SK-N-SH (cell line): ENCODE measurements at regions not wholly inside any gene's neighbourhood (a gene's known extent, or its start where the extent isn't known, plus 50 kb on each side); places are given as distances from the start of the nearest gene placed in this dataset.
"Not testable (repeated sequence)": the region's sequence is repeated elsewhere in the genome, so short reads cannot be mapped to it uniquely, and the experiment has no call there.

Experiments
- CTCF ChIA-PET: fragments of 300-600, 350-600 bp; formaldehyde crosslinking; extraction: SDS; loops from one replicate; lab custom pipeline; 2021; lab: Yijun Ruan, JAX
- POLR2A ChIA-PET: fragments of 350-600 bp; sonication (Branson Sonifier 250); formaldehyde crosslinking; extraction: SDS; loops from one replicate; lab custom pipeline; 2020; ENCODE audit warnings: antibody characterized with exemption, inconsistent platforms; lab: Yijun Ruan, JAX
- DNase-seq: peaks from one replicate; pipeline ENCODE4 v3.0.0; 2012
- H2AFZ ChIP-seq: fragments of 200-600 bp; sonication (generic); 2 replicates; pipeline ENCODE4 v1.8.1; 2016; ENCODE audit warnings: antibody characterized with exemption, mild to moderate bottlenecking, low read depth
- H3F3A ChIP-seq: fragments of 200-600 bp; sonication (generic); replicated peaks from 2 replicates; pipeline ENCODE3; 2016; ENCODE audit warnings: antibody characterized with exemption, mild to moderate bottlenecking; ENCODE audit not compliant: insufficient read depth
- H3K27ac ChIP-seq, 2 experiments: fragments of 200-500 bp in 1 of 2; fragments of 200-600 bp in 1 of 2; sonication (Bioruptor generic) in 1 of 2; sonication (generic), shearing (Covaris generic) in 1 of 2; 2 replicates each; pipeline versions ENCODE4 v1.5.1 to v1.6.1; 2014 to 2016; ENCODE audit warnings: low read depth in 2 of 2, inconsistent platforms in 1 of 2, low read length in 1 of 2, mild to moderate bottlenecking in 1 of 2, mixed read lengths in 1 of 2
- H3K27me3 ChIP-seq: fragments of 200-600 bp; sonication (generic), shearing (Covaris generic); 2 replicates; pipeline ENCODE4 v1.6.1; 2016; ENCODE audit warnings: mixed run types; ENCODE audit not compliant: insufficient read depth
- H3K36me3 ChIP-seq, 2 experiments: fragments of 200-500 bp in 1 of 2; fragments of 200-600 bp in 1 of 2; sonication (Bioruptor generic) in 1 of 2; sonication (generic) in 1 of 2; replicated peaks in 1 of 2; 2 replicates each; pipeline versions ENCODE3 to v1.5.1; 2014 to 2016; ENCODE audit warnings: low read length in 1 of 2, mild to moderate bottlenecking in 1 of 2; ENCODE audit not compliant: insufficient read depth in 2 of 2, control insufficient read depth in 1 of 2
- H3K4me1 ChIP-seq, 2 experiments: fragments of 200-500 bp in 1 of 2; fragments of 200-600 bp in 1 of 2; sonication (Bioruptor generic) in 1 of 2; sonication (generic), shearing (Covaris generic) in 1 of 2; 2 replicates each; pipeline versions ENCODE4 v1.5.1 to v1.6.1; 2014 to 2016; ENCODE audit warnings: low read depth in 1 of 2, low read length in 1 of 2, mixed run types in 1 of 2; ENCODE audit not compliant: insufficient read depth in 2 of 2, control insufficient read depth in 1 of 2
- H3K4me2 ChIP-seq: fragments of 200-600 bp; sonication (generic), shearing (Covaris generic); 2 replicates; pipeline ENCODE4 v1.6.1; 2017; ENCODE audit warnings: mixed run types
- H3K4me3 ChIP-seq, 2 experiments: fragments of 200-500 bp in 1 of 2; fragments of 200-600 bp in 1 of 2; sonication (Bioruptor generic) in 1 of 2; sonication (generic), shearing (Covaris generic) in 1 of 2; 2 replicates each; pipeline versions ENCODE4 v1.5.1 to v1.8.1; 2014 to 2016; ENCODE audit warnings: low read depth in 2 of 2, inconsistent platforms in 1 of 2, low read length in 1 of 2, mild to moderate bottlenecking in 1 of 2, mixed read lengths in 1 of 2, moderate library complexity in 1 of 2
- H3K79me2 ChIP-seq: fragments of 200-600 bp; sonication (generic); 2 replicates; pipeline ENCODE4 v1.8.1; 2017; ENCODE audit warnings: mild to moderate bottlenecking; ENCODE audit not compliant: insufficient read depth
- H3K9ac ChIP-seq: fragments of 200-600 bp; sonication (generic); 2 replicates; pipeline ENCODE4 v1.6.1; 2017; ENCODE audit warnings: mixed run types
- H3K9me2 ChIP-seq: fragments of 200-600 bp; sonication (generic); 2 replicates; pipeline ENCODE4 v1.6.1; 2017; ENCODE audit warnings: mixed run types
- H3K9me3 ChIP-seq: fragments of 200-600 bp; sonication (generic); 2 replicates; pipeline ENCODE4 v1.6.1; 2017; ENCODE audit warnings: mixed run types, mild to moderate bottlenecking, moderate library complexity
- H4K20me1 ChIP-seq: fragments of 200-600 bp; sonication (generic); 2 replicates; pipeline ENCODE4 v1.6.1; 2017; ENCODE audit warnings: mild to moderate bottlenecking, mixed run types; ENCODE audit not compliant: insufficient read depth
- CHD2 ChIP-seq: fragments of 150-350 bp; IDR thresholded peaks from 2 replicates; pipeline ENCODE4 v1.6.1; 2018; ENCODE audit warnings: low read length; ENCODE audit not compliant: partially characterized antibody
- ELF1 ChIP-seq: IDR thresholded peaks from 2 replicates; pipeline ENCODE4 v1.4.0; 2012
- EP300 ChIP-seq, 2 experiments: IDR thresholded peaks; 2 replicates each; pipeline versions ENCODE4 v1.4.0 to v1.6.1; 2012; ENCODE audit warnings: borderline replicate concordance in 1 of 2, low read depth in 1 of 2, low read length in 1 of 2
- FOSL2 ChIP-seq: IDR thresholded peaks from 2 replicates; pipeline ENCODE4 v1.4.0; 2012; ENCODE audit warnings: low read depth, mild to moderate bottlenecking, moderate library complexity, borderline replicate concordance
- JUND ChIP-seq: IDR thresholded peaks from 2 replicates; pipeline ENCODE4 v1.4.0; 2012
- NFIC ChIP-seq: IDR thresholded peaks from 2 replicates; pipeline ENCODE4 v1.4.0; 2012; ENCODE audit warnings: borderline replicate concordance
- NRF1 ChIP-seq: IDR thresholded peaks from 2 replicates; pipeline ENCODE4 v1.6.1; 2012; ENCODE audit warnings: low read depth, mild to moderate bottlenecking, low read length
- POLR2AphosphoS5 ChIP-seq: IDR thresholded peaks from 2 replicates; pipeline ENCODE4 v1.6.1; 2012; ENCODE audit warnings: low read depth, low read length
- RAD21 ChIP-seq: IDR thresholded peaks from 2 replicates; pipeline ENCODE4 v1.6.1; 2012; ENCODE audit warnings: mild to moderate bottlenecking, low read length
- RCOR1 ChIP-seq: fragments of 150-350 bp; IDR thresholded peaks from 2 replicates; pipeline ENCODE4 v1.6.1; 2017; ENCODE audit warnings: antibody characterized with exemption, low read length
- RFX5 ChIP-seq: IDR thresholded peaks from 2 replicates; pipeline ENCODE4 v1.6.1; 2012; ENCODE audit warnings: mild to moderate bottlenecking, improper control_type of control experiment, low read length
- SIN3A ChIP-seq: IDR thresholded peaks from 2 replicates; pipeline ENCODE4 v1.6.1; 2012; ENCODE audit warnings: low read depth, mild to moderate bottlenecking, low read length, moderate library complexity, borderline replicate concordance
- SMC3 ChIP-seq: IDR thresholded peaks from 2 replicates; pipeline ENCODE4 v1.6.1; 2012; ENCODE audit warnings: low read depth, low read length, improper control_type of control experiment
- TAF1 ChIP-seq: IDR thresholded peaks from 2 replicates; pipeline ENCODE4 v1.6.1; 2012; ENCODE audit warnings: low read depth, mild to moderate bottlenecking, low read length, moderate library complexity, borderline replicate concordance
- TCF12 ChIP-seq: IDR thresholded peaks from 2 replicates; pipeline ENCODE4 v1.4.0; 2012
- YY1 ChIP-seq: IDR thresholded peaks from 2 replicates; pipeline ENCODE4 v1.4.0; 2012; ENCODE audit warnings: low read depth, mild to moderate bottlenecking
- WGBS: methylation state at CpG from one replicate; pipeline ENCODE4 v1.1.6; 2017; ENCODE audit warnings: low lambda C conversion rate; 5-methylcytosine and 5-hydroxymethylcytosine counted together
- TF ChIP-seq, protein P1 (sequence below): fragments of 150-350 bp; IDR thresholded peaks from 2 replicates; pipeline ENCODE4 v1.6.1; 2016; ENCODE audit warnings: mild to moderate bottlenecking, low read depth, low read length
- TF ChIP-seq, protein P2 (sequence below): IDR thresholded peaks from 2 replicates; pipeline ENCODE4 v1.4.0; 2012; ENCODE audit warnings: low read depth, borderline replicate concordance
- TF ChIP-seq, protein P3 (sequence below): IDR thresholded peaks from 2 replicates; pipeline ENCODE4 v1.4.0; 2012; ENCODE audit warnings: low read depth
- TF ChIP-seq, protein P4 (sequence below): fragments of 200-600 bp; sonication (generic); IDR thresholded peaks from 2 replicates; pipeline ENCODE4 v1.6.1; 2017; ENCODE audit warnings: antibody characterized with exemption, mild to moderate bottlenecking, moderate library complexity

DNA sequence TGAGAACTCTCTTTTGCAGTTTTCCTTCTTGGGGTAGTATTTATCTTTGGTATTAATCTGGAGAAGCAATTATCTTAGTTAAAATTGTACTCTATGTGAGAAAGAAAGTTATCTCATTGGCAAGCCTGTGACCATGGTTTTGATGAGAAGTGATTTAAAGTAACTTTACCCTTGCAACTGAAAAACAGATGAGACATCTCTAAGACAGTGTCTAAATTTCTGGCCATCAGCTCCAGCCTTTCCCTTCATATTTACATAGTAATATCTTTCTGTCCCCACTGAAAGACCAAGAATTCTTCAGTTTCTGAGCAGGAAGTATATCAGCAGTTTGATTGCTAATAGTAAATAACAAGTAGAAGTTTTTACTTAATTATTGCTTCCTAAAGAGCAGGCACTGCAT, 386.1 kb upstream of the SYNCRIP start:
- POLR2A ChIA-PET, result no interaction called here
- no peak overlapping the region for H3K27ac ChIP-seq

DNA sequence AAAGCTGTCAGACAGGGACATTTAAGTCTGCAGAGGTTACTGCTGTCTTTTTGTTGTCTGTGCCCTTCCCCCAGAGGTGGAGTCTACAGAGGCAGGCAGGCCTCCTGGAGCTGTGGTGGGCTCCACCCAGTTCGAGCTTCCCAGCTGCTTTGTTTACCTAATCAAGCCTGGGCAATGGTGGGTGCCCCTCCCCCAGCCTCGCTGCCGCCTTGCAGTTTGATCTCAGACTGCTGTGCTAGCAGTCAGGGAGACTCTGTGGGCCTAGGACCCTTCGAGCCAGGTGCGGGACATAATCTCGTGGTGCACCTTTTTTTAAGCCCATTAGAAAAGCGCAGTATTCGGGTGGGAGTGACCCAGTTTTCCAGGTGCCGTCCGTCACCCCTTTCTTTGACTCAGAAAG, 384.2 kb upstream of the SYNCRIP start:
- H3K27ac ChIP-seq, CTCF ChIA-PET, H3K4me3 ChIP-seq, H3K9ac ChIP-seq, H3K27me3 ChIP-seq, H3K36me3 ChIP-seq, H3K4me2 ChIP-seq, H2AFZ ChIP-seq, H3K79me2 ChIP-seq, DNase-seq, H3K4me1 ChIP-seq, POLR2A ChIA-PET, H3K9me3 ChIP-seq, H4K20me1 ChIP-seq, H3F3A ChIP-seq, H3K9me2 ChIP-seq: not testable (repeated sequence)
- 53% methylated on average over 9 of the region's 10 CpGs for WGBS

More for the DNA sequence above, 386.1 kb upstream of the SYNCRIP start:
- no peak overlapping the region for H3K9ac ChIP-seq
- H3K36me3 ChIP-seq, result no peaks in the 10 kb centered on the region
- no peak overlapping the region for H2AFZ ChIP-seq
- H3K4me3 ChIP-seq, result no peak overlapping the region
- H4K20me1 ChIP-seq, result no peaks in the 10 kb centered on the region
- H3K4me2 ChIP-seq, result no peak overlapping the region
- no peaks in the 10 kb centered on the region for H3F3A ChIP-seq
- CTCF ChIA-PET, result interaction anchor here (1.0 to 1.8 kb wide), 2 partner anchors 8 to 64 kb away, joined by 4 to 5 read pairs; no protein-coding TSS in a partner anchor
- no peak for DNase-seq
- H3K27me3 ChIP-seq, result no peaks in the 10 kb centered on the region
- no peaks in the 10 kb centered on the region for H3K9me3 ChIP-seq
- H3K4me1 ChIP-seq, result no peaks in the 10 kb centered on the region
- H3K79me2 ChIP-seq, result no peaks in the 10 kb centered on the region
- no peaks in the 10 kb centered on the region for H3K9me2 ChIP-seq
- TF ChIP-seq RAD21, result no peak

DNA sequence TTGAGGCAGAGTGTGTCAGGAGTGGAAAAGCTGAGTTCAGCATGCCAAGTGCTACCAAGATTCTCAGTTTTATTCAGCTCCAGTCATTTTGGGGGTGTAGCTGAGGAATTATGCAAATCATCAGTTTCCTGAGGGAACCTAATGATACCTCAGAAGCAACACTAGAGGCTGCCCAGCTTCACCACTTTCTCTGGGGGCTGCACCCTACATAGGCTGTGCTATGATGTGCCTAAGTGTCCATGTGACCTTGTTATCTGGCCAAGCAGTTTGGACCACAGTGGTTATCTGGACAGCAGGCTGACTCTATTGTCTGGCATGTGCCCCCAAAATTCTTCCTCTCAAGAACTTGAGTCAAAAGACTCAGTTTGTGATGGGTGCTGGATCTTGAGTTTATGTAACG, 374.6 kb upstream of the SYNCRIP start:
- H4K20me1 ChIP-seq, result no peaks in the 10 kb centered on the region
- no peak overlapping the region for H2AFZ ChIP-seq
- no peaks in the 10 kb centered on the region for H3K36me3 ChIP-seq
- H3K4me2 ChIP-seq, result no peak overlapping the region
- 8% methylated on average over 1 of the region's 1 CpG for WGBS
- H3K27me3 ChIP-seq, result no peaks in the 10 kb centered on the region
- no peaks in the 10 kb centered on the region for H3K9me3 ChIP-seq
- H3K9ac ChIP-seq, result no peak overlapping the region
- ChIA-PET CTCF (interaction anchor here (1.3 kb wide), 1 partner anchor 95 kb away, joined by 4 read pairs; no protein-coding TSS in a partner anchor), POLR2A (interaction anchor here (0.6 kb wide), 1 partner anchor 198 kb away, joined by 3 read pairs; no protein-coding TSS in a partner anchor)
- DNase-seq, result no peak
- no peaks in the 10 kb centered on the region for H3F3A ChIP-seq
- no peaks in the 10 kb centered on the region for H3K79me2 ChIP-seq
- H3K9me2 ChIP-seq, result no peaks in the 10 kb centered on the region
- no peak overlapping the region; a peak in 1 of 4 replicates for H3K27ac ChIP-seq
- peaks cover 0 to 5% of the 10 kb centered on the region in 2 experiments; a peak in 1 of 4 replicates for H3K4me1 ChIP-seq
- TF ChIP-seq, protein P1, sequence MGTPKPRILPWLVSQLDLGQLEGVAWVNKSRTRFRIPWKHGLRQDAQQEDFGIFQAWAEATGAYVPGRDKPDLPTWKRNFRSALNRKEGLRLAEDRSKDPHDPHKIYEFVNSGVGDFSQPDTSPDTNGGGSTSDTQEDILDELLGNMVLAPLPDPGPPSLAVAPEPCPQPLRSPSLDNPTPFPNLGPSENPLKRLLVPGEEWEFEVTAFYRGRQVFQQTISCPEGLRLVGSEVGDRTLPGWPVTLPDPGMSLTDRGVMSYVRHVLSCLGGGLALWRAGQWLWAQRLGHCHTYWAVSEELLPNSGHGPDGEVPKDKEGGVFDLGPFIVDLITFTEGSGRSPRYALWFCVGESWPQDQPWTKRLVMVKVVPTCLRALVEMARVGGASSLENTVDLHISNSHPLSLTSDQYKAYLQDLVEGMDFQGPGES, result no peak
- no peak for TF ChIP-seq EP300 (IDR thresholded peaks at IDR 0.05; ENCODE audit: borderline replicate concordance in 1 of 2, low read depth in 1 of 2, low read length in 1 of 2)
- no peak for TF ChIP-seq NRF1
- TF ChIP-seq SMC3, result no peak
- TF ChIP-seq RCOR1, result no peak
- TF ChIP-seq POLR2AphosphoS5, result no peak
- TF ChIP-seq RFX5, result no peak
- TF ChIP-seq, protein P2, sequence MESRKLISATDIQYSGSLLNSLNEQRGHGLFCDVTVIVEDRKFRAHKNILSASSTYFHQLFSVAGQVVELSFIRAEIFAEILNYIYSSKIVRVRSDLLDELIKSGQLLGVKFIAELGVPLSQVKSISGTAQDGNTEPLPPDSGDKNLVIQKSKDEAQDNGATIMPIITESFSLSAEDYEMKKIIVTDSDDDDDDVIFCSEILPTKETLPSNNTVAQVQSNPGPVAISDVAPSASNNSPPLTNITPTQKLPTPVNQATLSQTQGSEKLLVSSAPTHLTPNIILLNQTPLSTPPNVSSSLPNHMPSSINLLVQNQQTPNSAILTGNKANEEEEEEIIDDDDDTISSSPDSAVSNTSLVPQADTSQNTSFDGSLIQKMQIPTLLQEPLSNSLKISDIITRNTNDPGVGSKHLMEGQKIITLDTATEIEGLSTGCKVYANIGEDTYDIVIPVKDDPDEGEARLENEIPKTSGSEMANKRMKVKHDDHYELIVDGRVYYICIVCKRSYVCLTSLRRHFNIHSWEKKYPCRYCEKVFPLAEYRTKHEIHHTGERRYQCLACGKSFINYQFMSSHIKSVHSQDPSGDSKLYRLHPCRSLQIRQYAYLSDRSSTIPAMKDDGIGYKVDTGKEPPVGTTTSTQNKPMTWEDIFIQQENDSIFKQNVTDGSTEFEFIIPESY, result no peak
- no peak for TF ChIP-seq FOSL2
- no peak for TF ChIP-seq NFIC
- no peak for TF ChIP-seq TAF1
- TF ChIP-seq, protein P3, sequence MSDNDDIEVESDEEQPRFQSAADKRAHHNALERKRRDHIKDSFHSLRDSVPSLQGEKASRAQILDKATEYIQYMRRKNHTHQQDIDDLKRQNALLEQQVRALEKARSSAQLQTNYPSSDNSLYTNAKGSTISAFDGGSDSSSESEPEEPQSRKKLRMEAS, result no peak
- TF ChIP-seq, protein P4, sequence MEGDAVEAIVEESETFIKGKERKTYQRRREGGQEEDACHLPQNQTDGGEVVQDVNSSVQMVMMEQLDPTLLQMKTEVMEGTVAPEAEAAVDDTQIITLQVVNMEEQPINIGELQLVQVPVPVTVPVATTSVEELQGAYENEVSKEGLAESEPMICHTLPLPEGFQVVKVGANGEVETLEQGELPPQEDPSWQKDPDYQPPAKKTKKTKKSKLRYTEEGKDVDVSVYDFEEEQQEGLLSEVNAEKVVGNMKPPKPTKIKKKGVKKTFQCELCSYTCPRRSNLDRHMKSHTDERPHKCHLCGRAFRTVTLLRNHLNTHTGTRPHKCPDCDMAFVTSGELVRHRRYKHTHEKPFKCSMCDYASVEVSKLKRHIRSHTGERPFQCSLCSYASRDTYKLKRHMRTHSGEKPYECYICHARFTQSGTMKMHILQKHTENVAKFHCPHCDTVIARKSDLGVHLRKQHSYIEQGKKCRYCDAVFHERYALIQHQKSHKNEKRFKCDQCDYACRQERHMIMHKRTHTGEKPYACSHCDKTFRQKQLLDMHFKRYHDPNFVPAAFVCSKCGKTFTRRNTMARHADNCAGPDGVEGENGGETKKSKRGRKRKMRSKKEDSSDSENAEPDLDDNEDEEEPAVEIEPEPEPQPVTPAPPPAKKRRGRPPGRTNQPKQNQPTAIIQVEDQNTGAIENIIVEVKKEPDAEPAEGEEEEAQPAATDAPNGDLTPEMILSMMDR, result no peak
- no peak for TF ChIP-seq CHD2
- no peak for TF ChIP-seq TCF12
- TF ChIP-seq ELF1, result no peak
- no peak for TF ChIP-seq JUND
- TF ChIP-seq YY1, result no peak
- TF ChIP-seq SIN3A, result no peak
- H3K4me3 ChIP-seq, result no peak overlapping the region
